GM23248 (cell line): ENCODE measurements at regions not wholly inside any gene's neighbourhood (a gene's known extent, or its start where the extent isn't known, plus 50 kb on each side); places are given as distances from the start of the nearest gene placed in this dataset.

Experiments used
- EZH2 ChIP-seq: fragments of 200-600 bp; sonication (generic); IDR thresholded peaks from 2 replicates; pipeline ENCODE4 v1.6.1; 2018; ENCODE audit warnings: antibody characterized with exemption, mild to moderate bottlenecking; ENCODE audit not compliant: insufficient read depth, poor library complexity, severe bottlenecking
- EZH2phosphoT487 ChIP-seq: fragments of 200-600 bp; sonication (generic); IDR thresholded peaks from 2 replicates; pipeline ENCODE4 v1.6.1; 2018; ENCODE audit warnings: antibody characterized with exemption, moderate library complexity, mild to moderate bottlenecking, low read depth; ENCODE audit not compliant: insufficient read depth

DNA sequence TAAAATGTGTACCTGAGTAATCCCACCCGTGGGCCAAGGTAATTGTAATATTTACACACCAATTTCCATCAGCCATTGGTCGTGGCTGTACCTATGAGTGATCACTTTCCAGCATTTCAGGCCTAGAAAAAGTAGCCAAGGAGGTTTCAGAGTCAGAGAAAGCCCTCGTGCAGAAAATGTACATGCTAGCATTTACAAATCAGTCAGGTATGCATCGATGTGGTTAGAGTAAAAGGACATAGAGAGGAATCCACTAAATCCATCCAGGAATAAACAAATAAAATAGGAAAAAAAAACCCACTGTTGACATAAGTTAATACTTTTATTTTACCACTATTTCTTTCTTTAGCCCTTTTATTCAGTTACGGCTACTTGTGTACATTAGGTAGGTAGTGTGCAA is 256.8 kb downstream of the TRIML1 start:
- no peak for TF ChIP-seq EZH2phosphoT487
- no peak for TF ChIP-seq EZH2
